Testis (tissue), 2 donors: ENCODE measurements at regions not wholly inside any gene's neighbourhood (a gene's known extent, or its start where the extent isn't known, plus 50 kb on each side); places are given as distances from the start of the nearest gene placed in this dataset.

Experiments used
- POLR2A ChIP-seq: fragments of 450-650 bp; IDR thresholded peaks from one replicate; pipeline ENCODE4 v1.6.1; 2017; ENCODE audit warnings: antibody characterized with exemption, mild to moderate bottlenecking, moderate library complexity
- TF ChIP-seq, protein P1 (sequence below), 3 experiments: fragments of 450-650 bp in 2 of 3; fragments of 200-600 bp in 1 of 3; sonication (generic) in 1 of 3; IDR thresholded peaks; one replicate each; pipeline ENCODE4 v1.5.1; 2016 to 2019; ENCODE audit warnings: antibody characterized with exemption in 3 of 3, mild to moderate bottlenecking in 2 of 3, moderate library complexity in 1 of 3

GRCh38 chr15:29451201-29451781 lies 181.7 kb upstream of the NSMCE3 start:
- no peak for TF ChIP-seq POLR2A
- TF ChIP-seq, protein P1, sequence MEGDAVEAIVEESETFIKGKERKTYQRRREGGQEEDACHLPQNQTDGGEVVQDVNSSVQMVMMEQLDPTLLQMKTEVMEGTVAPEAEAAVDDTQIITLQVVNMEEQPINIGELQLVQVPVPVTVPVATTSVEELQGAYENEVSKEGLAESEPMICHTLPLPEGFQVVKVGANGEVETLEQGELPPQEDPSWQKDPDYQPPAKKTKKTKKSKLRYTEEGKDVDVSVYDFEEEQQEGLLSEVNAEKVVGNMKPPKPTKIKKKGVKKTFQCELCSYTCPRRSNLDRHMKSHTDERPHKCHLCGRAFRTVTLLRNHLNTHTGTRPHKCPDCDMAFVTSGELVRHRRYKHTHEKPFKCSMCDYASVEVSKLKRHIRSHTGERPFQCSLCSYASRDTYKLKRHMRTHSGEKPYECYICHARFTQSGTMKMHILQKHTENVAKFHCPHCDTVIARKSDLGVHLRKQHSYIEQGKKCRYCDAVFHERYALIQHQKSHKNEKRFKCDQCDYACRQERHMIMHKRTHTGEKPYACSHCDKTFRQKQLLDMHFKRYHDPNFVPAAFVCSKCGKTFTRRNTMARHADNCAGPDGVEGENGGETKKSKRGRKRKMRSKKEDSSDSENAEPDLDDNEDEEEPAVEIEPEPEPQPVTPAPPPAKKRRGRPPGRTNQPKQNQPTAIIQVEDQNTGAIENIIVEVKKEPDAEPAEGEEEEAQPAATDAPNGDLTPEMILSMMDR (IDR thresholded peaks at IDR 0.05): no peak
